C4-2B (cell line): ENCODE measurements at regions not wholly inside any gene's neighbourhood (a gene's known extent, or its start where the extent isn't known, plus 50 kb on each side); places are given as distances from the start of the nearest gene placed in this dataset.

Source experiments
- H3K27ac ChIP-seq: fragments of 450-650 bp; 2 replicates; pipeline ENCODE4 v1.5.1; 2017
- CTCF ChIP-seq: fragments of 450-650 bp; conservative IDR thresholded peaks from 2 replicates; pipeline ENCODE4 v1.5.1; 2017; ENCODE audit warnings: mild to moderate bottlenecking
- ZFX ChIP-seq: fragments of 450-650 bp; IDR thresholded peaks from 2 replicates; pipeline ENCODE4 v1.6.1; 2017

GRCh38 chr2:45281311-45281710, 272.1 kb upstream of the SIX2 start:
- TF ChIP-seq CTCF (no peak), ZFX (no peak)
- no peak overlapping the region for H3K27ac ChIP-seq

GRCh38 chr2:45280794-45281193, 271.5 kb upstream of the SIX2 start:
- no peak for TF ChIP-seq CTCF
- TF ChIP-seq ZFX, result no peak
- H3K27ac ChIP-seq, result no peak overlapping the region

GRCh38 chr2:45279356-45279755, 270.1 kb upstream of the SIX2 start:
- TF ChIP-seq CTCF, result no peak
- TF ChIP-seq ZFX, result no peak
- H3K27ac ChIP-seq, result no peak overlapping the region

GRCh38 chr2:45278365-45279078, 269.3 kb upstream of the SIX2 start:
- TF ChIP-seq CTCF, result no peak
- TF ChIP-seq ZFX, result no peak
- H3K27ac ChIP-seq, result peak overlapping the region; percentile 10; the same call in 1 of the 2 replicates

- TF ChIP-seq CTCF, result no peak
- no peak overlapping the region for H3K27ac ChIP-seq
Observed at GRCh38 chr2:45276914-45277313, 267.7 kb upstream of the SIX2 start.

GRCh38 chr2:45275806-45276205, 266.6 kb upstream of the SIX2 start:
- TF ChIP-seq CTCF (no peak), ZFX (no peak)

GRCh38 chr2:45275242-45275805, 266.1 kb upstream of the SIX2 start:
- H3K27ac ChIP-seq, result peak overlapping the region; percentile 88; the same call in 1 of the 2 replicates
- TF ChIP-seq ZFX (no peak), CTCF (no peak)

More at GRCh38 chr2:45275806-45276205, 266.6 kb upstream of the SIX2 start:
- peak overlapping the region; percentile 88; the same call in 1 of the 2 replicates for H3K27ac ChIP-seq
